Mammary epithelial cell (primary cell): ENCODE measurements at regions not wholly inside any gene's neighbourhood (a gene's known extent, or its start where the extent isn't known, plus 50 kb on each side); places are given as distances from the start of the nearest gene placed in this dataset.

ENCODE experiments used
- CTCF ChIP-seq, 2 donors: IDR thresholded peaks in 1 of 2; conservative IDR thresholded peaks in 1 of 2; 2 replicates each; pipeline ENCODE4 v1.5.1; 2011 to 2012; ENCODE audit warnings: inconsistent platforms in 2 of 2, low read length in 2 of 2, mild to moderate bottlenecking in 2 of 2, control low read depth in 1 of 2, low read depth in 1 of 2; ENCODE audit not compliant: insufficient read depth in 1 of 2; ENCODE audit errors: extremely low read depth in 1 of 2
- EZH2 ChIP-seq: IDR thresholded peaks from 2 replicates; pipeline ENCODE4 v1.6.1; 2012; ENCODE audit warnings: low read length, inconsistent platforms, borderline replicate concordance

DNA sequence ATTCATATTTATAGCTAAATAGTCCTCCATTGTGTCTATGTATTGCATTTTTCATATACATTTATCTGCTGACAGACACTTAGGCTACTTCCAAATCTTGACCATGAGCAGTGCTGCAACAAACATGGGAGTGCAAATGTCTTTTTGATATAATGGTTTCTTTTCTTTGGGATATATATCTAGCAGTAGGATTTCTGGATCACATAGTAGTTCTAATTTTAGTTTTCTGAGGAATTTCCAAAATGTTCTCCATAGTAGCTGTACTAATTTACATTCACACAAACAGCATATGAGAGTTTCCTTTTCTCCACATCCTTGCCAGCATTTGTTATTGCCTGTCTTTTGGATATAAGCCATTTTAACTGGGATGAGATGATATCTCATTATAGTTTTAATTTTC lies 1521.3 kb downstream of the REEP3 start:
- TF ChIP-seq EZH2 (no peak), CTCF (conservative IDR thresholded peaks at IDR 0.05 in 1 of 2, IDR thresholded peaks at IDR 0.05 in 1 of 2; ENCODE audit: extremely low read depth in 1 of 2, insufficient read depth in 1 of 2, low read depth in 1 of 2, low read length in 2 of 2) (no peak)
